ENCODE measurements at regions not wholly inside any gene's neighbourhood (a gene's known extent, or its start where the extent isn't known, plus 50 kb on each side); places are given as distances from the start of the nearest gene placed in this dataset.

DNA sequence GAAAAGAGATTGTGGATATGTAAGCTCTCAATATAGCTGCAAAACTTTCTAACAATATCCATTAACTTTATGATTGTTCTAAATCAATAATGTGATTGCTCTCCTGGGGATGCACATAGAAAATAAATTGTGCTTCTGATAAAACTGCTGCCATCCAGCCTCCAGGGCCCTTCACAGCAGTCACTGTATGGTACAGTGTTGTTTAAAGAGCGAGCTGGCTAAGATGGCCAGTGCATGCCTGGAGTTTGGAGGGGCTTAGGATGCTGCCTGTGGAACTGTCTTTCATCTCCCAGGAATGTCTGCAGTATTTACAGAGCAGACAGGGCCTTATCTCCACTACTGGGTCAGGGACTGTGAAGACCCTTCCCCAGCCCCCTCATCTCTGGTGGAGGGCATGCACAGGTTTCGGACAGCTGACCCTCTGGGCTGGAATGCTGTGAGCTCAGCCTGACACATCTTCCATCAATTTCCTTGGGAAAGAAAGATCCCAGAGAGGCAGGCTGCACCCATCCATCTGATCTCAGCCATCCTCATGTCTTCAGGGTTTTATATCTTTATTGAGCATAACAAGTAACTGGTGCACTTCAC, 137.0 kb downstream of the PLPP3 start:
- no peak for DNase-seq

DNA sequence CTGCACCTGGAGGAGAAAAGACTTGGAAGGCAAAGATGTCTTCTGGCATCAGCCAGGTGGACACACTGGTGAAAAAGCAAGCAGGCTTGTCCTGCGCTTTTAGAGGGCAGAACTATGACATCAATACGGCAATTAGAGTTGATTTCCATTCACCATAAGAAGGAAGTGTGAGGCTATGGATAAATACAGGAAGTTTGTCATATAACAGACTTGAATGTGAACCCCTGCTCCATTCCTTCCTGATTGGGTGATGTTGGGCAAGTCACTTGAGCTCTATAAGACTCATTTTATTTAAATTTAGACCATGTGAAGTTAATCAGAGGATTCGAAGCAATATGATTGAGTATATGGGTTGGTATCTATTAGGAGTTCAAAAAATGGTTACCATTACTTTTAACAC, 137.8 kb downstream of the PLPP3 start:
- no peak for DNase-seq

DNA sequence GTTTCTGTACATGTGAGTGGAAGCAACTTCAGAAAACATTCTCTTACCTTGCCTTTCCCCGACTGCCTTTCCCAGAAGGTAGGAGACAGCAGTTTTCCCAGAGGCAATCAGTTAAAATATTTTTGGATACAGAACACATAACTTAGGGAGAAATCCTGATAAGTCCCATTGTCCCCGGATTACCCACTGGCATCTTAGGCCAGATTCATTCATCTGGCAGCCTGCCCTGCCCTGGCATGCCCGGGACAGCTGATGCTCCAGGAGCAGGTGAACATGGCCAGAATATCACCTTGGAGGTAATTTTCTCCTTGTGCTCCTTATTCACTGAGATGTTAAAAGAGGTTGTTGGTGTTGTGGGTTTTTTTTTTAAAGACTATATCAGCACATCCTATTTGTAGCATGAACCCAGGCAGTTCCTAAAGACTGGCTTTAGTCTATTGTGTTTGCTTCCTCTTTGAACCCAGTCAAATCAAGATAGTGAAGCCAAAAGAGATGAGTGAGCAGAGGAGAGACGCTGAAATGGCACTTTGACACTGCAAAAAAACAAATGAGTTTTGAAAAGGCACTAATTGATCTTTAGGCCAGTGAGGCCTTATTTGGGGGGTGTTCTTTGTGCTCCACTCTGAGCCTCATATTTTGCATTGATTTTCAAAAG, 139.6 kb downstream of the PLPP3 start:
- DNase-seq, result no peak

DNA sequence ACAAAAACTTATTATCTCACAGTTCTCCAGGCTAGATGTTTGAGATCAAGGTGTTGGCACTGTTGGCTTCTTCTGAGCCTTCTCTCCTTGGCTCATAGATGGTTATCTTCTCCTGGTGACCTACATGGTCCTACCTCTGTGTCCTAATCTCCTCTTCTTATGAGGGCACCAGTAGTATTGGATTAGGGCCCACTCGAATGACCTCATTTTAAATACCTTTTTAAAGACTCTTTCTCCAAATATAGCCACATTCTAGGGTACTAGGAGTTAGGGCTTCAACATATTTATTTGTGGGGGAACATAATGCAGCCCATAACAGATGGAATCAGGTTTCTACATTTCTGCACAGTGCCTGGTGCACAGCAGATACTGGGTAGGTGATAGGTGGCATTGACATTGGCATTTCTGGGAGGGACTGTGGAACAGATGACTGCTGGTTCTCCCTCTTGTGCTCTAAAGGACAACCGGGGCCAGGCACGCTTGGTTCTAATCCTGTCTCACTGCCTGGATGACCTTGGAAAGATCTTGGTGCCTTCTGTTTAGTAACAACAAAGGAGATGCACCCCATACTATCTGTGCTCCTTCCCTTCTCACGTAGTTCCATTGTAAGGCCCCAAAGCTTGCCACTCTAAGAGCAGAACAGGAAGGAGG, 140.3 kb downstream of the PLPP3 start:
- no peak for DNase-seq

DNA sequence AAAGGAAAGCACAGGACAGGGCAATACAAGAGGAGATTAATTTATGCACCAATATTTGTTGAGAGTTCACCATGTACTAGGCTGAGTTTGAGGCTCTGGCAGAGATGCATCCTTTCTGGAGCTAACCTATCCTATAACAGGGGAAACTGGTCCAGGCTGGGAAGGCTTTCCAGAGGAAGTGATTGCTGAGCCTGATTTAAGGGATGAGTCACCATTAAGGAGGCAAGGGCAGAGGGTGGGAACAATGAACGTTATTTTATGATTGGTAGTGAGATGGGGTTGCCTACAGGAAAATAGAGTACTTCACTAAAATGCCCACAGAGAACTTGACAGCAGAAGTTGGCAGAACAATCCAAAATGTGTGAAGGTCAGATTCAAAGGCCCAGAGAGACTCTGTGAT, 141.4 kb downstream of the PLPP3 start:
- no peak for DNase-seq

DNA sequence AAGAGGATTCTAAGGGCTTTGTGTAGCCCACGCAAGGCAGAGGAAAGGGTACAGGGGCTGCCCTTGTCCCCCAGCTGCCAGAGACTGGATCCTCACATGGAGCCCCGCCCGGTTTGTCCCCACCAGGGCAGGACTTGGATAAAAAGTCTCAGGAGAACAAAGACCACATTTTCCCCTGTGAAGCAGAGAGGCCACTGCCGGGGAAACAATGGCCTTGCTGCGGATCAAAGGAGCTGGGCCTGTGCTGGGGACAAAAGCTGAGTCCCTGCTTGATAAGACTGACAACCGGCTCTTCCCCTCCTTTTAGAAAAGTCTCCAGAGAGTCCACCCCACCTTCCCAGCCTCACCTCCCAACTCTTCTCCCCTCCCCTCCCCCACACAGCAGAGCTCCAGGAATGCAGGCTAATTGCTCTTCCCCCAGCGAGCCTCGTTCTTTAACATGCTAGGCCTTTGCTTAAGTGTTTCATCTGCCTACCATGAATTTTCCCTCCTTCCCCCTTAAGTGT, 142.4 kb downstream of the PLPP3 start:
- DNase-seq, result no peak

DNA sequence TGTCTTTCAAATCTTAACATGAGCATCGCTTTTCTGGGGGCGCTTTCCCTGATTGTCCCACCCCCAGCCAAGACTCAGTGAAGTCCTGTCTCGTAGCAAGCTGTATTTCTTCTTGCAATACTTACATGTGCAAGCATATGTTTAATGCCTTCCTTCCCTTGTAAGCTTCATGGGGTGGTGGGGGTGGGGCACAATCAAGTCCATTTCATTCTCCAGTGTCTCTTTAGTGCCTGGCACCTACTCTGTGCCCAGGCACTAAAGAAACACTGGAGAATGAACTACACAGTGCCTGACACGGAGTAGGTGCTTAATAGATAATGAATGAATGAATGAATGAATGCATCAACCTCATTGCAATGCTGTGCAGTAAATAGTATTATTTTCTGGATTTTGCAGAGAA, 143.1 kb downstream of the PLPP3 start:
- no peak for DNase-seq

DNA sequence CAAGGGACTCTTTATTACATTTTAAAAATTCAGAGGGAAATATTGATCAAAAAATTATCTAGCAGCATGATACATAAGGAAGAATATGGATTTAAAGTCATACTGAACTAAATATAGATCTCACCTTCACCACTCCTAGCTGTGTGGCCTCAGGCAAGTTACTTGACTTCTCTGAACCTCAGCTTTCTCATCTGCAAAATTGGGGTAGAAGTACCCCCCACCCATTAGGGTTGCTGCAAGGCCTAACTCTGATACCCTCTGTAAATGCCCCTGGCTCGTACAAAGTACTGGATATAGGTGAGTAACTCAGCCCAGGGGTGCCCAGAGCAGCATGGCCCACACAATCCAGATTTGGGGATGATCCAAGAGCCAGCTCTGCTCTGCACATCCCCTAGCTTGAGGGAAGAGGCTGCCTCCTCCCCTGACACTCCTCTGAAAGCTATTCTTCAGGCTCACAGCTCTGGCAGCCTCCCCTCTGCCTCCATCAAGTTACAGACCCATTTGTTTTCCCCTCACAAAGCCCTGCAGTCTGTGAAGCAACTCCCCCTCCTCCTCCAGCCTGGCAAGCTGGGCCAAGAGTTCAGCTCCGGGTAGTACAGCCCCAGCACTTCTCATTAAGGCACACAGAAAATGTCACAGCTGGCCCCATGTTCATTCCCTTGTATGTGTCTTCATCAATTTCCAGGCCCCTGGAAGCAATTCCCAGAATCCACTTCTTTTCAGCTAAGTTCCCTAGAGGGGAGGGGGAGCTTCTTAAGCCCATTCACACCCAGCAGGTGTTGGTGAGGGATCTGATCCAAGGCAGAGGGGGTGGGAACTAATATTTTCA, 143.7 kb downstream of the PLPP3 start:
- DNase-seq, result no peak

DNA sequence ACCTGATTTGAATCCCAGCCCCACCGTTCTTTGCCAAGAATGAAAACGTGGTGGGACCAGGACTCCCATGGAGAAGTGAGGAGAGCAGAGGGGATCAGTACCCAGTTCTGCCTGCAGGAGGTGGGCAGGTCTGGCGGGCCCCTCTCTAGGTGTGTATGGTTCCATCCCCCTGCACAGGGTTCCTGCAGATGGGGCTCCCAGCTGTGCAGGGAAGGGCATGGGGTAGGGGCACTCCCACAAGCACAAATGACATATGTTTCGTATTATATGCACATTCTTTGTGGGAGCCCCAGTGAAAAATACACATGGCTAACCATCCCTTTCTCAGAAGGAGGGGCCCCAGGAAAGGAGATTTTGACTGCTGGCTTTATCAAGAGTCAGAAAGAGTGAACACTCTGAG, 144.6 kb downstream of the PLPP3 start:
- no peak for DNase-seq

DNA sequence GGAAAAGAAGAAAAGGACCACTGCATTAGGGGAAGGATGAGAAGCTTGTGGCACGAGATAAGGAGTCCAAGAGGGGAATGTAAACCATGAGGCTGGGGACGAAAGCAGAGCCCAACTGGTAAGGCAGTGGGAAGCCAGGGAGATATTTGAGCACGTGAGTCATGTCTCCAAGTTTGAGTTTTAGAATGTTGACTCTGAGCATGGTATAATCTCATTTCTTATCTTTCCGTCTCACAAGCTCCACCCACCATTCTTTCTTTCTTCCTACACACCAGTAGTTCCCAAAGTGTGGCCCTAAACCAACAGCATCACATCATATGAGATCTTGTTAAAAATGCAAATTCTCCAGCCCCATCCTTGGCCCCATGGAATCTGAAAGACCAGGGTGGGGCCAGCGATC, 145.3 kb downstream of the PLPP3 start:
- DNase-seq, result no peak

DNA sequence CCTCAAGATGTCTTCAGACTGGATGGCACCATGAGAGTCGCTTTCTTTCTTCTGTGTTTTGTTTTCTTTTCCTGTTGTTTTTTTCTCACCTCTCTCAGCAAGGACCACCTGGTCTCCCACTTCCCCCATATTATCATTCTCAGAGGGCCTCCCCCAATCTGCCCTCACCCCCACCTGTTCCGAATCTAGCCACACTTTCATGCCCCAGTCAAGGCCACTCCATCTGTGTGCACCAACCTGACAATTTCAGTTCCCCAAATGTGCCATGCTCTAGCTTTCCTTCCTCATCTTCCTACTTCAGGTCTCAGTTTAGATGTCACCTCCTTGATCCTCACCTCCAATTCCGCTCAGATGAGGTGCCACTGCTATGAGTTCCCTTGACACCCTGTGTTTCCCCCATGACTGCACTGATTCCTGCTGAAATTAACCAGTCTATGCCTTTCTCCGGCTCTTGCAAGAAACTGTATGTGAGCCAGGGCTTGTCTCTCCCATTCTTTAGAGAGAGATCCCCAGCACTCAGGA, 146.2 kb downstream of the PLPP3 start:
- DNase-seq, result no peak

DNA sequence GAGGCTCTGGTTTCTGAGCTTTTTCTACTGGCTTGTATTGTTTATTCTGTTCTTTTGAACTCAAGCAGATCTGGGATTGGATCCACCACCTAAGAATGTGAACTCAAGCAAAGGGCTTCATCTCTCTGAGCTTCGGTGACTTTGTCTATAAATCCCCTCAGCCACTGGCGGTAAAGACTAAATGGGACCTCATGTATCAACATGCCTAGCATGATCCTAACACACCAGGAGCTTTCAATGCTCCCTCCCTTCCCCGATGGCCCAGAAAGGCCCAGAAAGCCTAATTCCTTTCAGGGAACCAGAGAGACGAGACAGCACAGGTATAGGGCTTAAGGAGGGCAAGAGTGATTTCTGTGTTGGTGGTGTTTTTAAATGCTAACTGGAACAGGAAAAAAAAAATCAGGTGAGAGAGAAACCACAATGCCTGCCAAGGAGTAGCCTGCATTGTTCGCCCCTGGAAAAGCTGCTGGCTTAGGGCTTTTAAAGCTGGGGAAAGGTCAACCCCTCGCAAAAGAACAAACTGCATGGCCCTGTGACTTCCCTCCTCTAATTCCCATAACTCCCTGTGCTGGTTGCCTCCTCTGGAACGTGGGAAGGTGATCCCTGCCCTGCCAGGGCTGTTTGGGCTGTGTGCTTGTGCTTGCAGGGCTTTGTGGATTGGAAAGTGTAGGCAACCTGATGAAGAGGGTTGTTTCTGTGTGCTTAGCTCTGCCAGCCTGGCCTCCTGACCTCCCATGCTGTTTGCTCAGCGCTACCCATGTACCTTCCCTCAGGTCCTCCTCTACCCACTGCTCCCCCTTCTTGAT, 147.0 kb downstream of the PLPP3 start:
- no peak for DNase-seq

DNA sequence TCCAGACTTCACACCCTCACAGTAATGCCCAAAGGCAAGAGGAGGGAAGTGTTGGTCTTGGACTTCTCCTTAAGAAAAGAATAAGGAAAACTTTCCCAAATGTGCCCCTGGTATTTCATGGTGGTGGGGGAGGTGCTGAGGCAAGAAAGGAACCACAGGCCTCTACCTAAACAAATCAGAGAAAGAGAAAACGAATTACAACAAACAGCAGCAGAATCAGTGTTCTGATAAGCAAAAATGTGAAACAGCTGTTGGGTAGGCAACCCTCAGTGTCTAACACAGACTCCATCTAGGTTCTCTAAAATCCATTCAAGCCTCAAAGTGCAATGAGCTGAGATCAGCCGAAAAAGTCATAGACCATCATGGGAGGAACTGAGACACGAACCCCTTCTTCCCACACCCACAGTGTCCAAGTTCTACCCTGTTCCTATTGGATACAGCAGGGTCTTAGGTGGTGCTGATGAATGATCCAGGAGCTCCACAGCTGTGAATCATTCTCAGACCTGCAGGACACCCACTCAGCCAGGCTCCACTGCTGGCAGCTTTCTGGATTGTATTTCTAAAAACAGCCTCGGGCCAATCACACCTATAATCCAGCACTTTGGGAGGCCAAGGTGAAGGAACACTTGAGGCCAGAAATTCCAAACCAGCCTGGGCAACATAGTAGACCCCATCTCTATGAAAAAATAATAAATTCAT, 149.1 kb downstream of the PLPP3 start:
- no peak for DNase-seq

DNA sequence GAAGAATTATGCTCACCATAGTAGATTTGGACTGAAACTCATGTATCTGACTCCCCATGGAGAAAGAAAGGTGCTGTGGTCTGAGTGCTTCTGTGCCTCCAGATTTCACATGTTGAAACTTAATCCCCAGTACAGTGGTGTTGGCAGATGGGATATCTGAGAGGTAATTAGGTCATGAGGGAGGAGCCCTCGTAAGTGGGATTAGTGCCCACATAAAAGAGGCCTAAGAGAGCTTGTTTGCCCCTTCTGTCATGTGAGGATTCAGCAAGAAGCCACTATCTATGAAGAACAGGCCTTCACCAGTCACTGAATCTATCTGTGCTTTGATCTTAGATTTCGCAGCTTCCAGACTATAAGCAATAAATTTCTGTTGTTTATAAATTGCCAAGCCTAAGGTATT, 150.1 kb downstream of the PLPP3 start:
- no peak for DNase-seq

DNA sequence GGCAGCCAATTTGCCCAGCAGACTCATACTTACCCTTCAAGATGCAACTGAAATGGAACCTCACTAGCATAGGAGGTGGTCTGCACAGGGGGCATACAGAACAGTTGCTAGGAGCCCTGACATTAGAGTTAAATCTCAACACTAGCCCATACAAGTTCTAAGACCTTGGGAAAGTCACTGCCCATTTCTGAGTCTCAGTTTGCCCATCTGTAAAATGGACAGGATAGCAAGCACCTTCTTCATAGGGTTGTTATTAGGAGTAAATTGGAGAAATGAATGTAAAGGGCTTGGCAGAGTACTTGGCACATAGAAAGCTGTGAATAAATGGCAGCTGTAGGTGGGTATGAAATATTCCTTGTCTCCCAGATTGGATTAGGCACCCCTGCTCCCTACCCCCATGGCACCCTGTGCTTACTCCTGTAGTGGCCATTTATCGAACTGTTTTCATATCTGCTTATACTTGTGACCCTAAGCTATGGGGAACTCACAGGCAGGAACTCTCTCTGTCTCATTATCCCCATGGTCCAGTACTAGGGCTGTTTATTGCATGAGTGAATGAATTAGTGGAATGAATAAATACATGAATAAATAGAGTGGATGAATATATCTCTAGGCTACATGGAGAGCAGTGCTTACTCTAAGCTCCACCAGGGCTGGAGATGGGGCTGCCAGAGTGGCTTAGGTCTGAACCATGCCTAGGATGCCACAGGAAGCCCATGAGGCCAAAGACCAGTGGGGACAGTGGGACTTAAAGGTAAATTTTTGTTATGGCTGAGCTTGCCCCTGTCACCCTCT, 152.6 kb downstream of the PLPP3 start:
- no peak for DNase-seq

DNA sequence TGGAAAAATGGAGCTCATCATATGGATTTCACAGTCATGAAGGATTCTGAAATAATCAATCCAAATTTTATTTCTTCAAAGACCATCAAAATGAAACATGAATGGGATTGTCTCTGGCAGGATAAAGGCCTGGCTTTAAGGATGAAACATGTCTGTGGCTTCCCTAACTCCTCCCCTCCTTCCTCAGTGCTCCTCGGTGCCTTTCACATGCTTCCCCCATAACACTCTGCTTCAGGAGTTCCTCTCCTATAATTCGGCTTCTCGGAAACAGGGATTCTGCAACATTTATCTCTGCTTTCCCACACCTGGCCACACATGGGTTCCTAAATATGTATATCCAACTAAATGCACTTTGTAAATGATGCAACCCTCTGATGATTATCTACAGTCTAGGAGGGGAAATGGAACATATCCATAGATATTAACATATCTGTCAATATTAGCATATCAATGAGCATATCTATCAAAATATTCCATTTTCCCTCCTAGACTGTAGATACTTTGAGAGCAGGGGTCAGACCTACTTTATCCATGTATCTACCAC, 153.8 kb downstream of the PLPP3 start:
- no peak for DNase-seq

DNA sequence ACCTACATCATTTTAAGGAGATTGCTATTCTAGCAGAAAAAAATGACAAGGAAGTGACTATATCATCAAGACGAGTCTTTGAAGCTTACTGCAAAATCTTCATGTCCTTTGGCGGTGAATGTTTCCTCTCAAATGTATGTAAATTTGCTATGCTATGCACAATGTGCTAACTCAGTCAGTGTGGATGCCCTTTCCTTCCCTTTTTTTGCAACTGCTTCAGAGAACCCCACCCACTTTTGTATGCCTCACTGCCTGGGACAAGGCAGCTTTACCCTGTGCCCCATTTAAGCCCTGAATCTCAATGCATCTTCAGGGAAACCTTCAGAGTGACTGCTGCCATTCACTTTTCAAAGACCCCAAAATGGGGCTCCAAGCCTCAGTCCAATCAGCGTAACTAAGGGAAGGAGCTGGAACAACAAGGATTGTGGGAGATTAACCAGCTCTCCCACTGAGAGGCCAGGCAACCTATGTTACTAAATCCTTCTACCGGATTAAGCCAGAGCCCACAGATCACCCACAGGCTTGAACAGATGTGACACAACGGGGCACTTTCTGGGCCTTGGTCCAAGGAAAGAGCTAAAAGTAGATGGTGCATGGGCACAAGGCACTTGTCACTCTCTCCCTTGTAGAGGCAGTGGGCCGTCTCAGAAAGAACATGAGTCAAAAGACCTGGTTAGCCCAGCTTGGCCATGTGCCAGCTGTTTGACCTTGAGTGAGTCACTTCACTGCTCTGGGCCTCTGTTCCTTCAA, 154.4 kb downstream of the PLPP3 start:
- no peak for DNase-seq

DNA sequence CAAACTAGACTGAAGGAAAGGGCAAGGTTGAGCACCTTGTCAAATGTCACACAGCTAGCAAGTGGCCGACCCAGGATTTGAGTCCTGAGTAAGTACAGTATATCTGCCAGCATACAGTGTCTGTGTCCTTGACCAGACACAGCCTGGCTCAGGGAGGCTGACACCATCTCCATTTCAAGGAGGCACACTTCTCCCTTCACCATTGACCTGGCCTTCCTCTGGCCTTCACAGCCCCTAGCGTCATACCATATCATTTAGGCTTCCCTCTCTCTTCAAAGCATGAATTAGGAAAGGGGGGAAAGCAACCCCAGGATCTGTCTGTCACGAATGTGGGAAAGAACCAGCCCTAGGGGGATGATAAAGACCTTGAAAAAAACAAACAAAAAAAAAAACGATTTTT, 155.6 kb downstream of the PLPP3 start:
- no peak for DNase-seq

DNA sequence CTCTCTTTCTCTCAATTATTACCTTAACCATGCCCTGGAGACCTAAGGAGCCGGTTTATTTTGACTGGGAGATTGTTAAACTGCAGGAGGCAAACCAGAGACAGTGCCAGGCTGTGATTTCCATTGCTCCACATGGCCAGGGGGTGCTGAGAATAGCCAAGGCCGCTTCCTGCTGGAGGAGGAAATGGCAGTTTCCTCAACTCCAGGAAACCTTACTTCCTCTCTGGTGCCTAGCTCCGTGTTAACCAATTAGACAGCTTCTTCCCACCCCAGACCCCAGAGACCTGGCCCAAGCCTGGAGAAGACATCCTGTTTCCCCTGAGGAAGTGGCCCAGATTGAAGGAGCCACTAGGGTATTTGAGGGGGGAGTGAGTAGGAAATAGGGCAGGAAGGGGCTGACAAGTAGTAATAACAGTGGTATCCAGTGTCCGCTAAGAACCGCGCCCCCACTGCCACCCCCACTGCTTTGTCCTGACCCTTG, 161.2 kb downstream of the PLPP3 start:
- DNase-seq, result no peak

DNA sequence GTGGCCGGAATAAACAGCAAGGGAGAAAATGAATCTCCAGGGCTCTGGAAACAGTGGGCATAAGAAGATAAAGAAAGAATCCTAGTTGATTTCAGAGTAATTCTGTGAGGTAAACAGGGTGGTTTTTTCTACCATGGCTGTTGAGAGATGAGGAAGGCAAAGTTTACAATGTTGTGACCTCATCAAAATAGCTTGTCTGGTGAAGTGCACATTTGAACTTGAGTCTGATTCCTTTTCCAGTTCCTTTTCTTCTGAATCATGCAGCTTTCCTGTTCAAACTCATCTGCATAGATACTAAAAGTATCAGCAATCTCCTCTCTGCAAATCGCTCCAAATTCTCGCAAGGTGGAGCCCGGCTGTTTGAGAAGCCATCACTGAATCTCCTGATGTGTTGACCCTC, 161.7 kb downstream of the PLPP3 start:
- no peak for DNase-seq
